DND-41 (cell line): ENCODE measurements at regions not wholly inside any gene's neighbourhood (a gene's known extent, or its start where the extent isn't known, plus 50 kb on each side); places are given as distances from the start of the nearest gene placed in this dataset.

ENCODE experiments used
- ATAC-seq: fragments of 200-7000 bp; cut with Tn5 transposase; 3 replicates; pipeline ENCODE4 v1.9.1; 2021; ENCODE audit warnings: low read depth; ENCODE audit not compliant: insufficient read depth
- DNase-seq: peaks from one replicate; pipeline ENCODE4 v3.0.0-alpha.2; 2020
- H2AFZ ChIP-seq: 2 replicates; pipeline ENCODE4 v1.6.0; 2012; ENCODE audit warnings: low read depth, low read length
- H3K27ac ChIP-seq: 2 replicates; pipeline ENCODE4 v1.5.1; 2012; ENCODE audit warnings: low read length, inconsistent platforms
- H3K27me3 ChIP-seq: fragments of 200-600 bp; sonication (generic); 2 replicates; pipeline ENCODE4 v1.6.0; 2012; ENCODE audit warnings: low read length, mild to moderate bottlenecking, inconsistent platforms; ENCODE audit not compliant: insufficient read depth, poor library complexity
- H3K36me3 ChIP-seq: 2 replicates; pipeline ENCODE4 v1.5.1; 2012; ENCODE audit warnings: low read length, inconsistent platforms; ENCODE audit not compliant: insufficient read depth
- H3K4me1 ChIP-seq: 2 replicates; pipeline ENCODE4 v1.5.1; 2012; ENCODE audit warnings: mild to moderate bottlenecking, low read length; ENCODE audit not compliant: insufficient read depth
- H3K4me2 ChIP-seq: 2 replicates; pipeline ENCODE4 v1.6.0; 2012; ENCODE audit warnings: mild to moderate bottlenecking, moderate library complexity, low read length, inconsistent platforms; ENCODE audit not compliant: insufficient read depth
- H3K4me3 ChIP-seq, 2 experiments: fragments of 200-600 bp in 1 of 2; shearing (Covaris generic) in 1 of 2; 2 replicates each; pipeline ENCODE4 v1.5.1; 2012 to 2016; ENCODE audit warnings: inconsistent platforms in 2 of 2, low read length in 2 of 2, mild to moderate bottlenecking in 2 of 2, low read depth in 1 of 2, moderate library complexity in 1 of 2
- H3K79me2 ChIP-seq: 2 replicates; pipeline ENCODE4 v1.6.0; 2012; ENCODE audit warnings: low read length, inconsistent platforms; ENCODE audit not compliant: insufficient read depth
- H3K9ac ChIP-seq: 2 replicates; pipeline ENCODE4 v1.6.0; 2012; ENCODE audit warnings: low read depth, mild to moderate bottlenecking, inconsistent platforms, low read length, moderate library complexity
- H3K9me3 ChIP-seq: 2 replicates; pipeline ENCODE4 v1.5.1; 2012; ENCODE audit warnings: low read length, moderate library complexity, mild to moderate bottlenecking, inconsistent platforms; ENCODE audit not compliant: insufficient read depth, severe bottlenecking
- H4K20me1 ChIP-seq: 2 replicates; pipeline ENCODE4 v1.6.0; 2012; ENCODE audit warnings: low read length; ENCODE audit not compliant: insufficient read depth
- EZH2 ChIP-seq: IDR thresholded peaks from 3 replicates; pipeline ENCODE4 v1.6.1; 2012; ENCODE audit warnings: borderline replicate concordance, low read depth, mild to moderate bottlenecking, moderate library complexity, low read length, inconsistent platforms; ENCODE audit not compliant: severe bottlenecking
- TF ChIP-seq, protein P1 (sequence below): IDR thresholded peaks from 2 replicates; pipeline ENCODE4 v1.5.1; 2012; ENCODE audit warnings: borderline replicate concordance, low read length, moderate library complexity, mild to moderate bottlenecking; ENCODE audit not compliant: poor library complexity, severe bottlenecking; ENCODE audit errors: extremely low read depth

GRCh38 chr5:8700671-8701070, 831.7 kb downstream of the MTRR start:
- no peak for TF ChIP-seq EZH2
- TF ChIP-seq, protein P1, sequence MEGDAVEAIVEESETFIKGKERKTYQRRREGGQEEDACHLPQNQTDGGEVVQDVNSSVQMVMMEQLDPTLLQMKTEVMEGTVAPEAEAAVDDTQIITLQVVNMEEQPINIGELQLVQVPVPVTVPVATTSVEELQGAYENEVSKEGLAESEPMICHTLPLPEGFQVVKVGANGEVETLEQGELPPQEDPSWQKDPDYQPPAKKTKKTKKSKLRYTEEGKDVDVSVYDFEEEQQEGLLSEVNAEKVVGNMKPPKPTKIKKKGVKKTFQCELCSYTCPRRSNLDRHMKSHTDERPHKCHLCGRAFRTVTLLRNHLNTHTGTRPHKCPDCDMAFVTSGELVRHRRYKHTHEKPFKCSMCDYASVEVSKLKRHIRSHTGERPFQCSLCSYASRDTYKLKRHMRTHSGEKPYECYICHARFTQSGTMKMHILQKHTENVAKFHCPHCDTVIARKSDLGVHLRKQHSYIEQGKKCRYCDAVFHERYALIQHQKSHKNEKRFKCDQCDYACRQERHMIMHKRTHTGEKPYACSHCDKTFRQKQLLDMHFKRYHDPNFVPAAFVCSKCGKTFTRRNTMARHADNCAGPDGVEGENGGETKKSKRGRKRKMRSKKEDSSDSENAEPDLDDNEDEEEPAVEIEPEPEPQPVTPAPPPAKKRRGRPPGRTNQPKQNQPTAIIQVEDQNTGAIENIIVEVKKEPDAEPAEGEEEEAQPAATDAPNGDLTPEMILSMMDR = no peak
- Histone ChIP-seq H3K4me3 (no peak overlapping the region), H3K79me2 (no peaks in the 10 kb centered on the region), H3K27ac (no peak overlapping the region), H3K4me1 (no peaks in the 10 kb centered on the region), H3K9me3 (no peaks in the 10 kb centered on the region), H3K27me3 (no peaks in the 10 kb centered on the region), H4K20me1 (no peaks in the 10 kb centered on the region), H3K4me2 (no peak overlapping the region), H3K36me3 (no peaks in the 10 kb centered on the region), H3K9ac (no peak overlapping the region), H2AFZ (no peak overlapping the region)
- no peak for DNase-seq
- no peak for ATAC-seq

DNA sequence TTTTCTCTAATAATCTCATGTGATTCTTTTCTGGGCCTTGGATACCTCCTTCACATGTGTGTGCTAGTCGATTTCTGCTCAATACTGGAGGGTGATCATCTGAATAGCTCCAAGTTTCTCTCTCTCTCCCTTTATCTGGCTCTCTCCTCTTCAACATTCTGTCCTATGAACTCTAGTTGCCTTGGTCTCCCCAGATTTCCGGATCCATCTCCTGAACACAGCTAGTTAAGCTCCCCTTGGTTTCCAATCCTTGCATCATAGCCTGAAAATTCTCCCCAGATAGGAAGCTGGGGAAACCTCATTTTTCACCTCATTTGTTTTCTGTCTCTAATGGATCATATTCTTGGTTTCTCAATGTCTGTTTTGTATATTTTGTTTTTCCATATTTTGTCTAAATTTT, 832.3 kb downstream of the MTRR start:
- Histone ChIP-seq H3K4me1 (no peaks in the 10 kb centered on the region), H3K4me2 (no peak overlapping the region), H3K79me2 (no peaks in the 10 kb centered on the region), H3K9me3 (no peaks in the 10 kb centered on the region), H3K4me3 (no peak overlapping the region), H3K27me3 (no peaks in the 10 kb centered on the region), H3K27ac (no peak overlapping the region), H3K36me3 (no peaks in the 10 kb centered on the region), H2AFZ (no peak overlapping the region; the same call in 1 of the 2 replicates), H3K9ac (no peak overlapping the region), H4K20me1 (no peaks in the 10 kb centered on the region)
- DNase-seq (no peak), ATAC-seq (no peak)
- TF ChIP-seq, protein P1 = no peak
- TF ChIP-seq EZH2 = no peak

GRCh38 chr5:8710426-8710930, 835.4 kb downstream of the SEMA5A start:
- TF ChIP-seq, protein P1 = no peak
- no peak for TF ChIP-seq EZH2

DNA sequence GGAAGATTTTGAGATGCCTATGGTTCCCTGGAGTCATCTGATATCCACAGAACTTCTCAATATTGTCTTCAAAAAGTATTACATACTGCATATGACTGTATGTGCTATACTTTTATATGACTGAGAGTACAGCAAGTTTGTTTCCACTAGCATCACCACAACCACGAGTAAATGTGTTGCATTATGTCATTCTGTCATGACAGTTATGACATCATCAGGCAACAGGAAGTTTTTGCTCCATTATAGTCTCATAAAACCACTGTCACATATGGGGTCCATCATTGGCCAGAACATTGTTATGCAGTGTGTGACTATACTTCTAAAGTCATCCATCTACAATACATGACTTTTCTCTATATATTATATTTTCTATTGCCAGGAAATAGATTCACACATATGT, 831.7 kb downstream of the SEMA5A start:
- Histone ChIP-seq H3K9ac (no peak overlapping the region), H2AFZ (no peak overlapping the region), H3K4me2 (no peak overlapping the region), H4K20me1 (no peaks in the 10 kb centered on the region), H3K9me3 (peaks cover 4% of the 10 kb centered on the region), H3K27me3 (no peaks in the 10 kb centered on the region), H3K79me2 (no peaks in the 10 kb centered on the region), H3K4me3 (no peak overlapping the region), H3K27ac (no peak overlapping the region), H3K4me1 (no peaks in the 10 kb centered on the region), H3K36me3 (no peaks in the 10 kb centered on the region)
- DNase-seq (no peak), ATAC-seq (no peak)
- TF ChIP-seq, protein P1 = no peak
- TF ChIP-seq EZH2 = no peak

More at GRCh38 chr5:8710426-8710930, 835.4 kb downstream of the SEMA5A start:
- Histone ChIP-seq H3K4me1 (no peaks in the 10 kb centered on the region), H3K9me3 (peaks cover 8% of the 10 kb centered on the region), H3K27me3 (no peaks in the 10 kb centered on the region), H3K36me3 (no peaks in the 10 kb centered on the region), H3K4me3 (no peak overlapping the region), H3K27ac (no peak overlapping the region), H3K79me2 (no peaks in the 10 kb centered on the region), H2AFZ (no peak overlapping the region), H3K4me2 (no peak overlapping the region), H3K9ac (no peak overlapping the region), H4K20me1 (no peaks in the 10 kb centered on the region)
- ATAC-seq = no peak
- no peak for DNase-seq
